ENCODE measurements at regions not wholly inside any gene's neighbourhood (a gene's known extent, or its start where the extent isn't known, plus 50 kb on each side); places are given as distances from the start of the nearest gene placed in this dataset.

GRCh38 chr3:87949879-87950208, 109.0 kb downstream of the CGGBP1 start:
- TF ChIP-seq TAF1 (conservative IDR thresholded peaks at IDR 0.05) (no peak), CTCF (IDR thresholded peaks at IDR 0.05; ENCODE audit: low read depth, low read length, missing input control) (no peak), MAX (IDR thresholded peaks at IDR 0.05) (no peak), REST (IDR thresholded peaks at IDR 0.05) (no peak), RAD21 (IDR thresholded peaks at IDR 0.05) (no peak)

Measured in liver (tissue), 3 donors.